Right ventricle myocardium superior (tissue), 1 donor: ENCODE measurements at regions not wholly inside any gene's neighbourhood (a gene's known extent, or its start where the extent isn't known, plus 50 kb on each side); places are given as distances from the start of the nearest gene placed in this dataset.

Experiments
- ATAC-seq: fragments of 200-7000 bp; cut with Tn5 transposase; one replicate; pipeline ENCODE4 v1.9.1; 2020; ENCODE audit warnings: mild to moderate bottlenecking; ENCODE audit not compliant: poor library complexity
- DNase-seq: peaks from one replicate; pipeline ENCODE4 v3.0.0-alpha.2; 2020
- intact Hi-C: fragments of 100-400 bp; cut with DNase I; formaldehyde crosslinking; loops from one replicate; pipeline ENCODE4 v1.11.2; 2022
- donor health status: DM: no; HTN: yes; CAD: no; lungs with severe emphysema.

DNA sequence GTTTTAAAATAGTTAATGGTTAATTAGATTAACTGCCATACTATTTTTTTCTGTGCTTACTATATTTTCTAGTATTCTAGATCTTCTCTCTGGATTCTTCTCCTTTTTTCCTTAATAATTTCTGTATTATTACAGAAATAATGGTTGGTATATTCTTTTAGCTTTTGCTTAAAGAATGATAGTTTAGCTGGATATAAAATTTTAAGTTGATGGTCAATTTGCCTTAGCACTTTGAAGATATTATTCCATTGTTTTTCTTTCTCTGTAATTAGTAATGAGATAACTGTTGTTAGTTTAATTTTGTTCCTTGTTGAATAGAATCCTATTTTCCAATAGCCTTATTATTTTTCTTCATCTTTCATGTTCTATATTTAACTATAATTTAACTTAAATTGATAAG, 99.9 kb upstream of the NCAM1 start:
- intact Hi-C loops, result no loop called here
- ATAC-seq, result no peak

DNA sequence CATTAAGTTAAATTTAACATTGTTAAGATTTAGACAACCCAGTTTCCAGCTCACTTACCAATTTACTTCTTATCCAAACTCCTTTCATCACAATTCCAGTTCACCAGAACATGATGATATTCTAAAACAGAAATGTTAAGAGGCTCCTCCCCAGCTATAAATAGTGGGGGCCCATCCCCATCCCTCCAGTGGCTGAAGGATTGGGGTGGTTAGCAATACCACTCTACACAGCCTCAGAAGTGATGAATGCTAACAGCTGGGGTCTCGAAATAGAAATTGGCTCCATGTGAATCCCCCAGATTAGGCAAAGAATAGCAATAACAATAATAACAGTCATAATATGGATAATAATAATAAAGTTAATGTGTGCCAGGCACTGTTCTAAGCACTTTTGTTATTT, 97.9 kb upstream of the NCAM1 start:
- ATAC-seq, result peak; percentile 94
- no peak for DNase-seq

More for the DNA sequence above, 99.9 kb upstream of the NCAM1 start:
- DNase-seq, result no peak

DNA sequence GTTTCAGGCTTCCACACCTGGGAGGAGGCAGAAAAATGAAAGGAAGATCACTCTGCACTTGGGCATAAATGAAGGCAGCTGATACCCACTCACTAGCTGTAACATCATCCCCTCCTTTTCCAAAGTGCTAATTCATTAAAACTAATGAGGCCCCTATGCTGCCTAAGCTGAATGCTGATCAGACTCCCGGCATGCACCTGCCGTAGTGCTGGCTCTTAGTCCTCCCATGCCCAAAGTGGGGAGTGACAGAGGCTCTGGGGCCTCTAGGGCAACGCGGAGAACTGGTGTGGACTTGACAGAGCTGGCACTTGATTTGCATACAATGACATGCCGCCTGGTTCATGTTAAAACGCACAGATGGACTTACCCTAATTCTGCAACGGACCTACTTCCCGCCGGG, 96.5 kb upstream of the NCAM1 start:
- ATAC-seq (peak; percentile 51), DNase-seq (no peak)
- intact Hi-C loops, result no loop called here

More for the DNA sequence above, 97.9 kb upstream of the NCAM1 start:
- intact Hi-C loops, result no loop called here

DNA sequence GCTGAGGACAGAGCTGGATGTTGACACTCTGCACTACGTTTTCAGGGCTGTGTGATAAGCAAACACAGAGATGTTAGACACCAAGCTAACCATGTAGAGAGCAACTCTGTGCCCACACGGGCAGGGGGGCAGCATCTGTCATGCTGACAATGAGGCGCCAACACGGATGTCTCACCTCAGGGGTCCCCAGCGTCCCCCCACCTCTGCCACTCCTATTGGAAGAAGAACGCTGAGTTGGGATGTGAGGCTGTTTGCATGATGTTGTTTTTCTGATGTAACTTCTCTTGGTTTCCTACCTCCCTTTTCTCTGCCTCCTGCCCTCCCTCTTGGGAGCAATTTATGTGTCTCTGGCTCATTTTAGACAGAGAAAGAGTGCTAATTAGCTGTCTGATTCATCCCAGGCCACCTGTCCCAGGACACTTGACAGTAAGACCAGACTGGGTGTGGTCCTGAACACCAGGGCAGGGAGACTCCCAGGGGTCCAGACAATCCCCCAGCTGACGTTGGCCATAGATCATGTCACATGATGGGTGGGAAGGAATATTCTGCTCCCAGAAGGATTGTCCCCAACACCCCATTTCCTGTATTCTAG, 89.2 kb upstream of the NCAM1 start:
- intact Hi-C loops, result no loop called here
- ATAC-seq (no peak), DNase-seq (no peak)

DNA sequence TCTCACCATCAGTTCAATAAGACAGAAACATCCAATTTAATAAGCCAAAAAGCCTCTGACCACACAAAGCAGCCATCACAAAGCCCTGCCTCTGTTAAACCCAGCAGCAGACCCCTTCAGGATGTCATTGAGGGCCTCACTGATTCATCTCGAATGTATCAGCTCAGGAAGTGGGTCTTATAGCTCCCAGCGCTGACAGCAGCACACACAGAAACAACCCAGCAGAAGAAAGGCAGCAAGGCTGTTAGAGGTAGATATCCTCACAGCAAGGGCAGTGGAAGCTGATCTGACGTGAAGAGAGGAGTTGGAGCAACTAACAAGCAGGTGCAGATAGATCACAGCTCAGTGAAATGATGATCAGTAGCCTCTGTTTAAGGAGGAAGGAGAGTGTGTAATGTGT, 86.2 kb upstream of the NCAM1 start:
- no peak for ATAC-seq
- no peak for DNase-seq
- intact Hi-C loops, result no loop called here

DNA sequence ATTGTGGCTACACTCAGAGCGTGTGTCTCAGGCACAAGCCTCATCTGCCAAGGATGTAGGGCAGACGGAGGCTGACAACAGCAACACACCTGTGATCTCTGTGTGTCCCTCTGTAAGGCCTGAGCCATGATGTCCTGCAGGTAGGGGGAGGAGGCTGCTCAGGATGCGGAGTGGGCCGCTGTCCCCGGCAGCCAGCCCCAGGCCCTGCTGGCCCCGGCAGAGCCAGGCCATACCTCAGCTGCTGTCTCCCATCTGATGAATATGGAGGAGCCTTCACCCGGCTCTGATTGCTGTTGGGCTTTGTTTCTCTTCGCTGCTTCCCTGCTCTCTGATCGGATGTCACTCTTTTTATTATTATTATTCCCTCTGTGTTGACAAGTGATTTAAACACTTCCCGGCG, 83.6 kb upstream of the NCAM1 start:
- no peak for ATAC-seq
- DNase-seq, result no peak
- intact Hi-C loops, result no loop called here

DNA sequence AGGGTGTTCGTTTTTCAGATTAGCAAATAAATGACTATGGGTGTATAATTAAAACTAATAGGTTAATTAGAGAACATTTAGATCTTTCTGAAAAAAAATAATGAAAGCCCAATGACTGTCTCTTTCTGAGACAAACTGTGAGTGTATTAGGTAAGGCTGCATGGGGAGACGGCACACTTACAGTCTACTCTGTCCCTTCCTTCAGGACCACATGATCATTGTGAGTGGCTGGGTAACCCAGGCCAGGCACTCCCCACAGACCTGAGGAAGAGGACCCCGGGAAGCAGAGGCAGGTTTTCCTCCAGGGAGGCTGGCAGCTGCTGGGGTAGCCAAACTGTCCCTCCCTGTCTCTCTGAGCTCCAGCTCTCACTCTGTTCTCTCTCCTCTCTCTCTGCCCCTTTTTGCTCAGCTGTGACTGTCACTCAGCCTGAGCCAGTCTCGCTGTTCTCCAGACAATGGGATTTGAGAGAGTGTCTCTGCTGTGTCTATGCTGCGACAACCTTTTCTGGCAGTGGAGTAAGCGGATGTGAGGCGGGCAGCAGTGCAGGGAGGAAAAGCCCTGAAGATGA, 83.1 kb upstream of the NCAM1 start:
- intact Hi-C loops, result no loop called here
- ATAC-seq (no peak), DNase-seq (no peak)

DNA sequence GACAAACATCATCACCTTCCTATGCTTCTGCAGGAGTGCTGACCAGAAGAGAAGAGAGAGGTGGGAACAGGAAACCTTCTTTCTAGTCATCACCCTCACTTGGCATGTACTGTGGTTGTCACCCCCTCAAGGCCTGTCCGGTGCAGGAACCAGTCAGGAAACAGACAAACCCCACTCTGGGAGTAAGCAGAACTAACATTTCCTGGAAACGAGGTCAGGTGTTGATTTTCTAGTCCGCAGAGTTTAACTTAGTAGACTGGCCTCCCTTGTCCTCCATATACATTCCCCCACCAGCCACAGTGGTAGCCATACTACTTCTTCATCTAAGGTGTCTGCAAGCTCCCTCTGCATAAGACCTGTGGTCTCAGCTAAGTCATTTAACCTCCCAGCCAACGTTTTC, 80.7 kb upstream of the NCAM1 start:
- no peak for DNase-seq
- ATAC-seq, result no peak
- intact Hi-C loops, result no loop called here

DNA sequence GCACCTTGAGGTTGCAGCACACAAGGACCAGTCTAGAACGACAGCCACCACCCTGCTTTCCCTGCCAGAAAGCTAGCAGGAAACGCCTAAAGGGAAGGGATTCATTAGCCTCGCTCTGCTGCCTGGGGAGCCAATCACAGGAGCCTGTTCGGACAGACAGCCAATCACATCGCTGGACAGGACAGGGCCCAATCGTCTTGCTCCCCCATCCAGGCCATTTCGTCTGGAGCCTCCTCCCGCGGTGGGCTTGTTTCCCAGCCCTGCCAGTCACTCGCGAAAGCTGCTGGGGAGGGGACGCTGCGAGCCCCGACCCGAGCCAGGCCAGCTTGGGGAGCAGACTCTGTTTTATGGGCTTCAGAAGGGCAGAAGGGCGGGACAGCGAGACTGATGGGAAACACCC, 79.8 kb upstream of the NCAM1 start:
- ATAC-seq, result peak; percentile 96
- peak; percentile 84 for DNase-seq
- intact Hi-C loops, result no loop called here

DNA sequence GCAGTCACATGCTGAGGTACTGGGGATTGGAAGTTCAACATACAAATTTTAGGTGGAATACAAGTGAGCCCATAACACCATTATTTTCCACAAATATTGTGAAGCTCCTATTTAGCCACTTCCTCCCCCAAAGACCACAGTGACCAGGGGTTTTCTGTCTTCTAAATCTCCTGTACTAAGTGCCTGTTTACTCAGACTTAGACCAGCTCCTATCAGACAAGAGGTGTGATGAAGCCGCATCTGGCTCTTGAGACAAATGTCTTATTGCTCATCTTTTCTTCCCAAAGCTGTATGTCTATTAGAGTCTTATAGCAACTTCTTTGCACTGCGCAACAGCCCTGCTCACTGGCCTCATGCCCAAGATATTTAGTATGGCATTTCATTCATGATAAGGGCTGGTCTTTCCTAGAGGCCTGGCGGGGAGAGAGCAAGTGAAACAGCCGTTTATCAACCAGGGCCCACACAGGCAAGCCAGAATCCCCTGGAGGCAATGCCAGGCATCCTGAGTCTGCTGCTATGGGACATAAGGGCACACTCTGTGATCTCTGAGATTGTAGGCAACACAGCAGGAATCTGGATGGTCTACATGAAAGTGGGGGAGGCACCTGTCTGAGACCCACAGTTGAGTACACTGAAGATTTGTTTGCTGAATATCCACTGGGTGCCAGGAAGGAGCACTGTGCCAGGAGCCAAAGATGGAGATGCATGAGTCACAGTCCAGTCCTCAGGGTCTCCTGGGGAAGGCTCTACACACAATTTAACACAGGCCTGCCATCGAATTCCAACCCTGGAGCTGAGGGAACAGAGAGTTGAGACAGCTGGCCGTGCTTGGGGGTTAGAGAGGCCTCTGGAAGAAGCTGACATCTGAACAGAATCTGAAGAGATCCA, 78.5 kb upstream of the NCAM1 start:
- ATAC-seq (peak; percentile 83), DNase-seq (peak; percentile 59)
- intact Hi-C loops, result no loop called here

DNA sequence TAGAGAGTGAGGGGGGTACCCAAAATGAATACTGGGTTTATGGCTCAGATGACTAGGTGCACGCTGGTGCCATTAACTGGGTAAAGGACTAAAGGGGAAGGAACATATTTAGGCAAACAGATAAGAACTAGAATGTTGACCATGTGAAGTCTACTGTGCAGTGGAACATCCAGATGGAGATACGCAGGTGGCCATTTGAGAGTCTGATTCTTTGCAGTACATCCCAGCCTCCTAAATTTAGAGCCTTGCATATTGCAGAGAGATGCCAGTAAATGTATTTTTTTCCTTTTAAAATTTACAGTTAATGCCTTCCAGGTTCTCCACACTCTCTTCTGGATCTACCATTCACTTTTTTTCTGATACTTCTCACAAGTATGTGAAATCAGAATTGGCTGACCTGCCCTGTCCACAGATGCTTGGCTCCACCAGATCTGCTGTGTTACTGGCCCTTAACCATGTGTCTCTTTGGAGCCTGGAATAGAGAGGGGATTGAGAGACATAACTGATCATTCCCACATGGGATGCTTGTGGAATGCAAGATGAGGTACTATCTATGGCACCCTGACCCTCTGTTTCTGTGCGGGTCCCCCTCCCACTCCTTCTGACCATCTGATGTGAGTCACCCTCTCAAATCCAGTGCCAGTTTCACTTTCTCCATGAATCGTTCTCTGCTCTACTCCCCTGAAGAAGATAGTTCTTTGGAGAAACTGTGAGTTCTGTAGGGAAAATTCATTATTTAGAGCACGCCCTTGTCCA, 77.0 kb upstream of the NCAM1 start:
- intact Hi-C loops, result no loop called here
- DNase-seq, result no peak
- ATAC-seq, result no peak

DNA sequence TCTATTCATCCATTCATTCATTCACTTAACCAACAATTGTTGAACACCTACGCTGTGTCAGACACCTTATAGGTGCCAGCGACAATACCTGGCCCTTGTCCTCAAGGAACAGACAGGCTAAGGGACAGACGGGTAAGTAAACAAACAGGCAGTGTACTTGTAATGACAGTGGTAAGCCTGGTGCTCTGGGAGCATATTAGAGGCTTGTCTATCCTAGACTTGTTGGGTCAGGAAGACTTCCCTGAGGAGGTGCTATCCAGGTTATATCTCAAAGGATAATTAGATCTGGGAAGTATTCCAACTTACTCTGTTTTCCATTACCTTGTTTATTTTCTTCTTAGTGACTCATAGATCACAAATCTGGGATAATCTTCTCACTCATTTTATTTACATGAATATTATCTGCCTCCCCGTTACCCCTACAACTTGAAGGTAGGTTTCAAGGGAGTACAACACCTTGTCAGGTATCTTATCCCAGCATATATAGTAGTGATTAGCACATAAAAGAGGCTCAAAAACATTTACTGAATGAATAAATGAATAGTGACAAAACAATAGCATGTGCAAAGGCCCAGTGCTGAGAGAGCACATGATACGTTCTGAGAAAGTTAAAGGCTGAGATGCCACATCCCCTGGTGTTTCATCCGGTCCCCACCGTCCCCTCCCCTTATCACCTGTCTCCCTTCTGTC, 75.3 kb upstream of the NCAM1 start:
- ATAC-seq, result no peak
- intact Hi-C loops, result no loop called here
- DNase-seq, result no peak

DNA sequence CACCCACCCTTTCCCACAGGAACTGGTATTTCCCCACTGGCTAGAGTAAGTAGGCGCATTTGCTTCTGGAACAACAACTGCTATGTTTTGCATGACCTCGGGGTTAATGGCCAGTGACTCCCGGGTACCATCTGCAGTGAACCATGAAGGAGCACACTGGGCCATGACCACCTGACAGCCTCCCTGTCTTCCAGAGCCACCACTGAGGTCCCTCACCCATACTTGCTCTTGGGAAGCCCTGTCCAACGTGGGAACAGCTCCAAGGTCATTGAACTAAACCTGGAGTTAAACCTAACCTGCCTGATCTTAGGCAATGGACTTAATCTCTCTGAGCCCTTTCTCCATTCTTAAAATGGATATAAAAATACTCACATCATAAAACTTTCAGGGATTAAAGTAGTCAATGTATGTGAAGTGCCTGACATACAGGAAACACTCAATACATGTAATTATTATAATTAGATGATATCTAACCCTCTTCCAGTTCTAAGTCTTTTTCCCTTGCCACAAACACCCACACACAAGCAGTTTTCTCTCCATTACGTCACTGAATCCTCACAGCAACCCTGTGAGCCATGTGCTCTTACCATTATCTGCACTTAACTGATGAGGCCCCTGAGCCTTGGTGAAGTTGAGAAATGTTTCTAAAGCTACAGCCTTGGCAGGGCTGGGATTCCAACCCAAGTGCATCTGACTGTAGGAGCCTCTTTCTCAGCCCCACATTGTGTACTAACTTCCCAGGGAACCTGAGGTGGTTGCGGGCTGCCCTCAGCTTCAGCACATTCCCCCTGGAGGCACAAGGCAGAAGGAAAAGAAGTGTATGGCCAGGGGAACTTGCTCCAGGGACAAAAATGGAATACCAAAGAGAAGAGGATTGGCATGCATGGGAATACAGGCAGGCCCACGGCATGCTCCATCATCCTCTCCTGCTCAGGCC, 74.5 kb upstream of the NCAM1 start:
- intact Hi-C loops, result no loop called here
- ATAC-seq, result no peak

DNA sequence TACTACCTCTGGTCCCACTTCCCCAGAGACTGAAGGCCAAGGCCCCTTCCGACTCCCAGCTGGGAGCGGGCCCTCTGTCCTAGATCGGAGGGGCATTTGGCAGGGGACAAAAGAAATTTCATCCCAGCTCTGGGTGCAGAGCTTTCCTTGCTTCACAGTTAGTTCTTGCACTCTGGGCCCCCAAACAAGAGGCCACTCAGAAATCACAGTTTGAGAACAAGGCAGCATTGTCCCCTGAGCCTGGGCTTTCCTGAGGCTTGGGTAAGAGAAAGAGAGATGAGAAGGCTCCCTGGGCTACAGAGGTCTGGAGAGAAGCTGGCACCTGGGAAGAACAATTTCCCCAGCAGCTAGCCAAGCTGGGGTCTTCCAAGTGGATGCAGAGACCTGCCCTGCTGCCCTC, 71.8 kb upstream of the NCAM1 start:
- intact Hi-C loops, result no loop called here
- no peak for ATAC-seq
- DNase-seq, result no peak

More for the DNA sequence above, 74.5 kb upstream of the NCAM1 start:
- DNase-seq, result no peak

DNA sequence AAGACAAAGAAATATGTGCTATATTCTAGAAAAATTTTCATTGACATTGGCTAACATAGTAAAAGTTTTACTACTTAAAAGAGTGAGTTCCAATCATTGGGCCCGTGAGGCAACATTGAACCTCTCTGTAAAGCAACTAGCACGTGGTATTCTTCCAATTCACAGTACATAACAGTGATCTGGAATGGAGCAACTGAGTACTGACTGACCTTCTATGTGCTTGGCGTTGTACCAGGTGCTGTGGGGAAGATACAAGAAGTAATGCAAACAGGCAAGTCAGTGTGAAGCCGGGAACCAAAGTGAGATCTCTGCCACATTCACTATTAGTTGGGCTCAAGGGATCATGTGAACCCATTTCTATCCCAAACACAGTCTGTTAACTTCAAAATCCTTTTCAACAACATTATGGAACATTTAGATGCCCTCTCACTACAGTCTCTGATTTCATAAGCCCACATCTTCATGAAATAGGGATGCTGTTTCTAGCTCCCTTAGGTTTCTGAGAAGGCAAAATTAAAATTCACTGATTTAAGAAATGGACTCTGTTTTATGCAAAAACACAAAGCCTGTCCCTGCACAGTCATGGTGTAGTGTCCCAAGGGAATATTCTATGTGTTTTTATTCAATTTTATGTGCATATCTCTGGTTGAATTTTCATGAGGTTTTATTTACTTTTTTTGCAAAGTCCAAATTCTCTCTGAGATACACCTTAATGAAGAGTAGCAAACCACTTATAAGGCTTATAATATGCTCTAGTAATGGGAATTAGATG, 61.8 kb upstream of the NCAM1 start:
- intact Hi-C loops, result no loop called here
- DNase-seq (no peak), ATAC-seq (no peak)

DNA sequence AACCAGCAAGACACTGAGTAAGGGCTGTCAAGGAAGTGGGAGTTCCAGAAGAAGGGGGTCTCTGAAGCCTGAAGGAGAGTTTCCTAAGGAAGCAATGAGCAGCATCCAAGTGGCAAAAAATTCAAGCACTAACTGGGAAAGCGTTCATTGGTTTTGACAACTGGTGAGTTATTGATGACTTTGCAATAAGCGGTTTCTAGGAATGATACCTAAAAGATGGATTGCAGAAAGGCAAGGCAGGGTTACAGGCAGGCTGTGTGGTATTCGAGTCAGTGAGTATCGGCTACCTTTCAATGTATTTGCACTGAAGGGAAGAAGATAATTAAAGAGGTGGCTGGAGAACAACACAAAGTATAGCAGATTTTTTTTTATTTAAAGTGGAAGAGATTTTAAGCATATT, 59.3 kb upstream of the NCAM1 start:
- intact Hi-C loops, result no loop called here
- no peak for ATAC-seq
- no peak for DNase-seq

DNA sequence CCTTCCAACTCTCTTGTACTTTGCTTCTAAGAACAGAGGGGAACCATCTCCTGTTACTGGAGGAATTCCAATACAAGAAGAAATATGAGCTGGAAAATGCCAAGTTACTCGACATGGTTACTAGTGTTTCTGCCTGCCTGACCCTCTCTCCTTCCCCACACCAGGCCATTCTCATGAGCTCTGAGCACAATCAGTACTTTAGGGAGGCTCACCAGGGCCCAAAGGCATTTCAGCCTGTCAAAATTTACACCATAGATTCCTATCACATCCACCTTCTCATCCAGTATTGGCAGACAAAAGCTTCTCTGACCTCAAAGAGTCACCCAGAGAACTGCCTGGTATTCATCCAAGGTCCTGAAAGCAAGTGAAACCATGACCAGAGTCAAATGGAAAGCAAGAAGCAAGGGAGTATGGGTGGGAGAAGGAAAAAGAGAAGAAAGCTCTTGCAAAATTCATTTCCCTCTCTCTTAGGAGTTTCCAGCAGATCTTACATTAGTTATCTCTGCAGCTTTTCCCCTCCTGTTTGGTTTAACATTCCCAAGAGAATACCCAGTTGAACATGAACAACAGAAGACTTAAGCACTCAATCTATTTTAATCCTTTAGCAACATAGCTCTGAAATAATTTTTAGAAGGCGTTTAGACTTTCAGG, 58.7 kb upstream of the NCAM1 start:
- no peak for DNase-seq
- ATAC-seq, result peak; percentile 74
- intact Hi-C loops, result no loop called here
